Stimulated activated CD8-positive, alpha-beta memory T cell treated with anti-CD3 and anti-CD28 coated beads, Interleukin-2, amount 100 ng/mL, for 1 hour (primary cell): ENCODE measurements at regions not wholly inside any gene's neighbourhood (a gene's known extent, or its start where the extent isn't known, plus 50 kb on each side); places are given as distances from the start of the nearest gene placed in this dataset.

Experiments
- DNase-seq, 2 donors: peaks; one replicate each; pipeline ENCODE4 v3.0.0-alpha.2; 2020; ENCODE audit warnings: low read depth in 2 of 2

- no peak for DNase-seq
Observed at GRCh38 chr22:48551716-48552268, 1275.9 kb downstream of the BRD1 start.

GRCh38 chr22:48551061-48551460 is 1276.6 kb downstream of the BRD1 start:
- DNase-seq, result no peak

DNA sequence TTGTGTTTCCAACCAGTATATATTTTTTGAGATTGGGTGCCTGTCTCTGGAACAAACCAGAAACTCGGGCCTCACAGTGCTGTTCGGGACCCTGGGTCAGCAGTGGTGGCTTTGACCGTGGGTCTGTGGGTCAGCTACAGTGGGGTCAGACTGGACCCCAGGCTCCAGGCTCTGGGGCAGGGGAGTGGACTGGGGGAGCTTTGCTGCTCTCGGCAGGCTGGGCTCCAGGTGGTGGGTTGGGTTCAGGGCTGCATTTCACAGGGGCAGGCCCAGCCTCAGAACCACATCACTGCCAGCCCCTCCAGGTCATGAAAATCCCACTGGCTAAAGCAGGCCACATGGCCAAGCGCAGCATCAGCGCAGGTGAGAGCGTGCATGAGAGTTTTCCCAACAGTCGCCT is 1279.3 kb downstream of the BRD1 start:
- no peak for DNase-seq

- no peak for DNase-seq
Observed at GRCh38 chr22:48547971-48548370, 1279.7 kb downstream of the BRD1 start.

GRCh38 chr22:48546653-48547424 is 1280.8 kb downstream of the BRD1 start:
- DNase-seq, result no peak

DNA sequence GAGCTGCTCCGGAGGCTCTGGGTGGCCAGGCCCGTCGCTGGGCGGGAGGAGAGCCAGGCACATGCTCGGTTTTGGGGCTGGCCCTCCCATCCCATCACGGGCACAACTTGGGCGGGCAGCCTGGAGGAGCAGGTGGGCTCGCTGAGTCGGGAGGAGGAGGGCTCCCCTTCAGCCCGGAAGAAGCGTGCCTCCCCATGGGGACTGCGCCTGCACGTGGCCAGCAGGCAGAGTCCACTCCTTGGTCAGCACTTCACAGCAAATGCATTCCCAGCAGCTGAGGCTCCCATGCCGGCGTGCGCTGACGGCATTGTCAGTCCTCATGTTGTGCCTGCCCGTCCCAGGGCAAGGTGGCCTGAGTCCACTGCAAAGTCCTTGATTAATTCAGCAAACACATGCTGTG is 1281.7 kb downstream of the BRD1 start:
- no peak for DNase-seq

DNA sequence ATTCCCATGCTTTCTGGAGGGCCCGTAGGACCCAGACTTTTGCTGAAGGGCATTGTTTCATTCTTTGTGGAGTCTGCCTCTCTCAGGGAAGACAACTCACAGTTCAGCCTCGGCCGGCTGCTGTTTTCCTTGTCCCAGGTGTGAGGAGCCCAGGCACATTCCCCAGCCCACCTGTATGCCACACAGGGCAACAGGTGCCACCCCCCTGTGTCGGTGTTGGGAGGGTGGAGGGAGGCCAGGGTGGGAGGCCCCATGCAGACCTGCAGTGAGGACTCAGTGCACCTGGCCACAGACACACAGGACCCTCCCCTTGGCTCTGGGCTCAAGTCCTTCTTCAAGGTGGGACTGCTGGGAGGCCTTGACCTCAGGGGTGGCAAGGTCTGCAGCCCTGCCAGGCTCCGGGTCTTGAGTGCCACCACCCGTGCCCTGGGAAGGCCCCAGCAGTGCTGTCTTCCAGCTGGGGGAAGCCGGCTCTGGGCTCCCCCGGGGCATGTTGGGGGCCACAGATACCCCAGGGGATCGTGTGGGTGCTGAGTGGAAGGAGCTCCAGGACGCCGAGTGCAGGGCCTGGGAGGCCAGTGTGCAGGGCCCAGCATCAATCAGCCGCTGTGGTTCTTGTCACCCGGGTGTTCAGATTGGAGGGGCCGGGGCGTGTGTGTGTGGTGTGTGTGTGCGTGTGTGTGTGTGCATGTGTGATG is 1286.1 kb downstream of the BRD1 start:
- DNase-seq, result no peak

DNA sequence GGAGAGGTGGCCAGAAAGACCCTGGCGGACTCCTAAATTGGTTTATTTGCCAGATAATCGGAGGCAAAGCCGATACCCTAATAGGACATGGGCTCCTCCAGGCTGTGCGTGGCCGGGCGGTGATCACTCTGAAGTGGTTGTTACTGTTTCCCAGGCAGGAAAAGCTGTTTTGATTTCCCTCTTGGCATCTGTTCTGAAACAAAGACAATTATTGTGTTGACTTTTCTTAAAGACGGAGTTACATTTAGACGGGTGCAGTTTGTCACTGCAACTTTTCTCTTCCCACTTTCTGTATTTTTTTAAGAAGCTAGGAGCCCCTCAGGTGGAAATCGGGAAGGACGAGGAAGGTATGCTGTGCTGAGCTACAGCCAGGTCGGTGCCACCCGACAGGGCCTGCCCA is 1288.4 kb downstream of the BRD1 start:
- DNase-seq, result no peak

GRCh38 chr22:48538291-48538820 is 1289.3 kb downstream of the BRD1 start:
- no peak for DNase-seq

- DNase-seq, result no peak
Observed at GRCh38 chr22:48537343-48537680, 1290.4 kb downstream of the BRD1 start.

DNA sequence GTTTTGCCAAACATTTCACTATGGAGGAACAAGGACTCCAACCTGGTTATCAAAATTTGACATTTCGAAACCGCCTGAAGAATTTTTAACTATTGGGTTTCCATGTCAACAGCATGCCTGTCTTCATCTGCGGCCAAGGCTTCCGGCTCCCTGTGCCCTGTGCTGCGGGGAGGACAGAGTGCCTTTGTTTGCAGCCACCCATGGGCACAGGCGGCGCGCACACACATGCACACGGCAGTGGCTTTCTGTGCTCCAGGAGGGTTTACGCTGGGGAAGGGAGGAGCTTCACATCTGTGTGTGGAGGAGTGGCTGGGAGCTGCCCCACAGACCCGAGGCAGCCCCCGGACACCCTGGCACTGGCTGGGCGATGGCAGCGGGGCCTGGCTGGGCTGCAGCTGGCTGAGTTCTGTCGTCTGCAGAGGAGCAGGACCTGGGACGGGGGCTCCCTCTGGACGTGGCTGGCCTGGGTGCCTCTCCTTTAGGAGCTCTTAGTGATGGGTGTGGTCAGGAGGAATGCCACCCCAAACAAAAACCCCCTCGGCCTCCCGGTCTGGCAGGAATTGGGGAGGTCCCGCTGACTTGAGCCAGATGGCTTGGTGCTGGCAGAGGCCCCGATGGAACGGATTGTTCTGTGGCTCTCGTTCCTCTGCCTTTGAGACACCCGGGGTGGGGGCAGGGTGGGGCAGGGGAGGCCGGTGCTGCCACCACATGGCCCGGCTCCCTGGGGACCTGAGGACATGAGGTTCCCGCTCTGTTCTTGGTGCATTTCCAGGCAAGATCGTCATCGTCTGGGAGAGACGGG is 1290.9 kb downstream of the BRD1 start:
- DNase-seq, result no peak

DNA sequence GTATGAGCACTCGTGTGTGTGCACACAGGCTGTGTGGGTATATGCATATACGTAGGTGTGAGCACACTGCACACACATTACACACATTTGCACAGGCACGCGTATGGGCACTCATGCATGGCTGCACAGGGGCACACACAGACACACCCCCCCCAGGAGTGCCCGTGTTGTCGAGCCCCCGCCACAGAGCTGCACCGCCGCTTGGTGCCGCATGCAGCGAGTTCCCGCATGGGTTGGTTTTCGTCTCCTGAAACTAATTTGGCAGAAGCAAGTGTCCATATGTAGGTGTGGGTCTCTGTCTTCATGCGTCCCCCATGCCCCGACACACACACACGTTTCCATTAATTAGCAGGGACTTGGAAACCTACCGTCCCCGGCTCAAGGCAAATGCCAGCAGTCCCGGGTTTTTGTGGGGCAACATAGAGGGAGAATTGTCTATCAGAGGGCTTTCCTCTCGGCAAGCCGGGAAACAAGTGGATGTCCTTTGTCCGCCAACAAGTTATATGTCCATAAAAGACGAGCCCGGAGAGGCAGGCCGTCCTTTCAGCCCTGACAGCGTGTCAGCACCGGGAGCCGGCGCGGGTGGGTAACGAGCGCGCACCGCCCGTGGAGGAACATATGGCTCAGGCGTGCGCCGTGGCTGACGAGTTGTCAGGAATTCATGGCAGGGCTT is 1291.7 kb downstream of the BRD1 start:
- DNase-seq, result no peak

GRCh38 chr22:48534395-48534958 is 1293.2 kb downstream of the BRD1 start:
- no peak for DNase-seq

- DNase-seq, result no peak
Observed at GRCh38 chr22:48532986-48533385, 1294.7 kb downstream of the BRD1 start.

DNA sequence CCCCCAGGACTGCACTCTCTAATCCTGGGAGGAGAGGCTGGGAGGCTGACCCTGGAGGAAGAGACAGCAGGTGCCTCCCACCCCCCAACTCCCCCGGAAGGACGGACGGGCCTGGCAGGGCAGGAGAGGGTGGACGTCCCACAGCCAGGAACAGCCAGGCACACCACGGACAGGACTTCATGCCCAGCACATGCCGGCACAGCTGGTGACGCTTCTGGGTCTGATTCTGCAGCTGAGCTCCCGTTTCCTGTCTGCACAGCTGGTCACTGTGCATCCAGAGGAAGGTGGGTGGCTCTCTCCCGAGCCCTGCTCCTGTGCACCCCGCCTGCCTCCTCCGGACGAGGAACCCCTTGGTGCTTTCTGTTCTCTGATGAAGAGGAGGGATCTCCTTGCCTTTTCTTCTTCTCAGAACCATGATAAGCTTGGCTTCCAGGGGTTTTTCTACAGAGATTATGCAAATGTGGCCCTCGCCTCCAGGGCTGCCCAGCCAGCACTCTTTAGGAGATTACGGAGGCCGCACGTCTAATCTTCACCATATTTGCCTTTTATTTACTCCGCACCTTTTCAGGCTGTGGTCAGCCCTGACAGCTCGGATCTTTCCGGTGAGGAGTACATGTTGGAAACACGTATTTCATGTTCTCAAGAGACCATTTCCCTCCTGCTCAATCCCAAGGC is 1295.8 kb downstream of the BRD1 start:
- DNase-seq, result no peak

DNA sequence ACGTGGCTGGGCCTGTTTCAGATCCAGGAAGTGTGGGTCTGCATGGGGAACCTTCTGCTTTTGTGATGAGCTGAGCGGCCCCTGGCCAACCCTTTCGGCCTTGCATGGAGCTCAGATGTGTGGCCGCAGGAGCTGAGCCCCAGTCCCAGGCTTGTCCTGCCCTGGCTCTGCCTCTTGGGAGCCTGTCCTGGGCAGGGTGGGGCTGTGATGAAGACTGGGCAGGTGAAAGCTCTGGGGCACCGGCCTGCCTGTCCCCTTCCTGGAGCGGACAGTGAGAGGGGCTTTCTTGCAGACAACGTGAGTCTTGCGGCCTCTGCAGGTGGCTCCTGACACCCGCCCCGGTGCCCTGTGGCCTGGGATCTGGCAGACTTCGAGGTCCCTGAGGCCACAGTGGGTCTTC is 1296.6 kb downstream of the BRD1 start:
- DNase-seq, result no peak

DNA sequence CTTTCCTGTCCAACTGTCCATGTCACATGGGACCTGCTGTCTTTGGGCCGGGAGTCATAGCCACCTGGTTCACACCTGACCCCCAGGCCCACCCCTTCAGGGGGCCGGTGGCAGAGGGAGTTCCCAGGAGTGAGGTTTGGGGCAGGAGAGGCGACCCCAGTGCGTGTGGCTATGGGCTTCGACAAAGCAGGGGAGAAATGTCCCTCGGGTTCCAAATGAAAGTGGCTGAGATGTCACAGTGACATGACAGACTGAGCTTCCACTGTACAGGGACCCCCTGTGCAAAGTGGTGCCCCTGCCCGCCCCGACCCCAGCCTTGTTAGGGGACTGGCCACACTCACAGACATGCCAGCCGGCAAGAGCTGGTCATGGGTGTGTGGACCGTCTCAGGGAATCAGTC is 1297.0 kb downstream of the BRD1 start:
- no peak for DNase-seq

DNA sequence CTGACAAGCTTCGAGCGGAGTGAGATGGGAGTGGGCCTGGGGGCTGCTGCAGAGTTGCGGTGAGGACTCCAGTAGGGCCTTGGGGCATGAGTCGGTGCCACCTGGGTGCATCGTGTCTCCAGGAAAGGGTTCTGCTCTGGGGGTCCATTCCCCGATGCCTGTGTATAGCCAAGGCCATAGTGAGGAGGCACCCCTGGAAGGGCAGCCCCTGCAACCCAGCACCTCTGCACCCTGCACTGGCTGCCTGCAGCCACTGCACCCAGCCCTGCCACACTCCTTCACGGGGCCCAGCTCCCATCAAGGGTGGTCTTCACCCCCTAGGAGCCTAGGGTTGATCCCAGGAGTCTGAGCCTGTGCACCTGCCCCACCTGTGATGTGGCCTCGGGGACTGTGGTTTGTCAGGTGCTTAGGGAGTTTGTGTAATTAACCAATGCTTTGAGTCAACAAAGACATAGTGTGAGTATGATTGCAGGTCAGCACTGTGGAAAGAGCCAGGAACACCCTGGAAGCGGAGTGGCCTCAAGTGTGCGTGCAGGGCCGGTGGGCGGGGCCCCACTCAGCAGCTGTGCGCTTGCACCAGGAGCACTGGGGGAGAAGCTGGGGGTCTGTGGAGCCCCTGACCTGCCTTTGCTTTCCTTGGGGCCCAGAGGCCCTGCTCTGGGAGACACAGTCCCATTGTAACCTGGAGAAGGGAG is 1299.3 kb downstream of the BRD1 start:
- DNase-seq, result no peak

DNA sequence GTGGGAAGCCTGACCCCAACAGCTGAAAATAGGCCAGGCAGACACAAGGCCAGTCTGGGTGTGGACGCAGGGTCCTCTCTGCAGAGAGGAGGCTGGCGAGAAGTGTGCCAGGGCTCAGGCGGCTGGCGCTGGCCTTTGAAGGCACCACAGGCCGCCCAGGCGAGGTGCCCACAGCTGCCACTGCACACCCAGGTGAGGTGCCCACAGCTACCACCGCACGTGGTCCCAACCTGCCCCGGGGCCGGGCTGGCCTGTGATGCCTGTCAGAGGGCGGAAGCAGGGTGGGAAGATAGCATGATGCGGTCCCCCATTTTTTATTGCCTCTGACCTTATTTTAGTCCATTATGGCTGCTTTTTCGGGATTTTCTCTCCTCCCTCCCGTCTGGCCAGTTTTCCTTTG is 1303.9 kb downstream of the BRD1 start:
- DNase-seq, result no peak

- DNase-seq, result no peak
Observed at GRCh38 chr22:48523091-48523490, 1304.6 kb downstream of the BRD1 start.
